ENCODE measurements at regions not wholly inside any gene's neighbourhood (a gene's known extent, or its start where the extent isn't known, plus 50 kb on each side); places are given as distances from the start of the nearest gene placed in this dataset.
"Not testable (repeated sequence)": the region's sequence is repeated elsewhere in the genome, so short reads cannot be mapped to it uniquely, and the experiment has no call there.

- DNase-seq (ENCODE audit: low read depth, low spot score), result no peak
These were observed 204.5 kb downstream of the LPIN1 start for GRCh38 chr2:11950896-11951295.

GRCh38 chr2:11951492-11951891 lies 205.1 kb downstream of the LPIN1 start:
- not testable (repeated sequence) for DNase-seq (ENCODE audit: low read depth, low spot score)

- no peak for DNase-seq (ENCODE audit: low read depth, low spot score)
These were observed 206.8 kb downstream of the LPIN1 start for GRCh38 chr2:11953258-11953657.

GRCh38 chr2:11955314-11955713 lies 208.9 kb downstream of the LPIN1 start:
- no peak for DNase-seq (ENCODE audit: low read depth, low spot score)

GRCh38 chr2:11955884-11956291 lies 209.5 kb downstream of the LPIN1 start:
- DNase-seq (ENCODE audit: low read depth, low spot score), result no peak

GRCh38 chr2:11962707-11963328 lies 216.4 kb downstream of the LPIN1 start:
- no peak for DNase-seq (ENCODE audit: low read depth, low spot score)

GRCh38 chr2:11963966-11964365 lies 217.5 kb downstream of the LPIN1 start:
- DNase-seq (ENCODE audit: low read depth, low spot score), result no peak

- peak; percentile 50 for DNase-seq (ENCODE audit: low read depth, low spot score)
These were observed 221.6 kb downstream of the LPIN1 start for GRCh38 chr2:11967946-11968465.

- DNase-seq (ENCODE audit: low read depth, low spot score), result no peak
These were observed 222.1 kb downstream of the LPIN1 start for GRCh38 chr2:11968521-11968920.

GRCh38 chr2:11969774-11970173 lies 223.3 kb downstream of the LPIN1 start:
- no peak for DNase-seq (ENCODE audit: low read depth, low spot score)

- no peak for DNase-seq (ENCODE audit: low read depth, low spot score)
These were observed 228.1 kb downstream of the LPIN1 start for GRCh38 chr2:11974573-11974972.

- no peak for DNase-seq (ENCODE audit: low read depth, low spot score)
These were observed 228.9 kb downstream of the LPIN1 start for GRCh38 chr2:11975373-11975772.

GRCh38 chr2:11976073-11976472 lies 229.6 kb downstream of the LPIN1 start:
- DNase-seq (ENCODE audit: low read depth, low spot score), result no peak

- no peak for DNase-seq (ENCODE audit: low read depth, low spot score)
These were observed 231.5 kb downstream of the LPIN1 start for GRCh38 chr2:11977766-11978524.

- peak; percentile 88 for DNase-seq (ENCODE audit: low read depth, low spot score)
These were observed 234.4 kb downstream of the LPIN1 start for GRCh38 chr2:11980809-11981208.

GRCh38 chr2:11983401-11983800 lies 237.0 kb downstream of the LPIN1 start:
- DNase-seq (ENCODE audit: low read depth, low spot score), result no peak

- no peak for DNase-seq (ENCODE audit: low read depth, low spot score)
These were observed 237.4 kb downstream of the LPIN1 start for GRCh38 chr2:11983870-11984269.

GRCh38 chr2:11984316-11985158 lies 238.1 kb downstream of the LPIN1 start:
- DNase-seq (ENCODE audit: low read depth, low spot score), result no peak

- DNase-seq (ENCODE audit: low read depth, low spot score), result no peak
These were observed 239.6 kb downstream of the LPIN1 start for GRCh38 chr2:11985817-11986566.

- no peak for DNase-seq (ENCODE audit: low read depth, low spot score)
These were observed 240.7 kb downstream of the LPIN1 start for GRCh38 chr2:11987151-11987550.

GRCh38 chr2:11988691-11989353 lies 242.4 kb downstream of the LPIN1 start:
- no peak for DNase-seq (ENCODE audit: low read depth, low spot score)

All from astrocyte of the hippocampus (primary cell).